IPS DF 4.7 (cell line): ENCODE measurements at regions not wholly inside any gene's neighbourhood (a gene's known extent, or its start where the extent isn't known, plus 50 kb on each side); places are given as distances from the start of the nearest gene placed in this dataset.

Experiments
- DNase-seq: peaks from one replicate; pipeline ENCODE4 v3.0.0-alpha.2; 2013; ENCODE audit warnings: low spot score; ENCODE audit errors: extremely low read depth

DNA sequence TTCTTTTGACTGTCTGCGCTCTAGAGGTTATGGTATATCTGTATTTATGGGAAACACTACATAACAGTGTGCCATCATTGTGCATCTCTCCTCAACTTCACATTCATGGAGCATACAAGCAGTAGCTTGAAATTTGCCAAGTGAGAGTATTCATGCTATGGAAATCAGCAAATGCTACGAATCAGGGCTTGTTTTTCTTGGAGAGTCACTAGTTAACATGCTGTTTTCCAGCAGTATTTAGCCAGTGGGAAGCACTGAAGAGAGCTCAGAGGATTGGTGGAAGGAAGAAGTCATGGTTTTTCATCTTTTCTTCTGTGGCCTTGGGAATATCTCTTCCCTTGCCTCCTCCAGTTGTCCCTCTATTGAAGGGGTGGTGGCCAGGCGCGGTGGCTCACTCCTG, 303.0 kb downstream of the PSAT1 start:
- no peak for DNase-seq

DNA sequence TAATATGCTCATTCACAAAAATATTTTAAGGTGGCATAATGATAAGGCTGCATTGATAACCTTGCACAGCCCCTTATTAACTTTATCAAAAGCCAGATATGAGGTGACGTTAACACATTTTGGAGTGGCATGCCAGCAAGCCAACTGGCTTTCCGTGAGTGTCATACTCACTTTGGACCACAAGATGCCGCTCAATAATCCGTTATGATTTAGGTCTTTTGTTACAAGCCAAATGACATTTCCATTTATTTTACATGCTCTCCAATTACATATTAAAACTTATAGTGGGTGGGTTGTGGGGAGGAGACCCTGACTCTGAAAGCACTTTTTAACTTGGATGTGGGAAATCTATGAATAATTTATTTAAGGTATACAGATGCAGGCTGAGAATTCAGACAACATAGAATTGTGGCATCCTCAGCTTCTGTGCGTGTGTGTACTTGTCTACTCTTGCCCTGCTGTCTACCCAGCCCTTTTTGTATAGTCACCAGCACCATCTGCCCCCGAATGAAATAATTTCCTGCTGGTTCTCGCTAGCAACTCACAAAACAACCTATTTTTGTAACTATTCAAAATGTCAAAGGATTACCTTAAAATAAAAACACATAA, 305.1 kb downstream of the PSAT1 start:
- DNase-seq = no peak

DNA sequence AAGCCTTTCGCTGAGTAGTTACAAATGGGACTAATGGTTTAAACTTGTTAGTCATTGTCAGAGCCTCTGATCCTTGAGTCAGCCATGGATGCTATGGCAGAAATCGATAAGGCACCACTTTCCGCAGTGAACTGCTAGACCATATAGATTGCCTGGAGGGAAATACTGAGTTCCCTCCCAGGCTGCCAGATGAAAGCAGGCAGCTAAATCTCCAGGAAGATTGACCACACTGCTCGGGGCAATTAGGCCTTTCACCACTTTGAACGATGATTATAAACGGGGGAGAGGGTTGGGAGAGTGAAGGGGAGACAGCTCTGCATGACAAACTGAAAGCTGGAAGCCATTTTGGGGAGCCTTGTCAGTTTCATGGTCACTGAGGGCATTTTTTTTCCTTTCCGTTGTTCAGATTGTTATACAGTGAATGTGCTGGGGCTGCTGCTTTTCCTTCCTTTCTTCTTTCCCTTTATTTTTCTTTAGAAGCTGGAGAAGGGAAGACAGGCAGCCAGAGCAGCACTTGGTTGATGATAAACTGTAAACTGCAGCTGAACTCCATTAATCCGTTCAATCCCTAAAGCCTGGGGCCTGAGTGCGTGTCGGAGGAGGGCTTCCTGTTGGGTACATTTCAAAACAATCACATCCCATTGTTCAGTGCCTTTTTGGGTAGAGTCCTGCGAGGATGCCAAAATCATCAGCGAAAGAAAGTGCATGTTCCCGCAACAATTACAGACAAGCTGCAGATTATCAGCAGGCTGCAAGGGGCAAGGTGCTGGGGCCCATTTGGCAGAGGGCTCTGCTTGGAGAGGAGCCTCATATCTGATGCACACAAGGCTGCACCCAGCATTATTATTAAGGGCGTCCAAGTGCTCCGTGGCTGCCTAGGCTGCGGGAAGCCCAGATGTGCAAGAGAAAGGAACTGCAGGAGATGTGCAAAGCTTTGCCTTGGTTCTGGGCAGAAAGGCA, 308.4 kb downstream of the PSAT1 start:
- DNase-seq = no peak

DNA sequence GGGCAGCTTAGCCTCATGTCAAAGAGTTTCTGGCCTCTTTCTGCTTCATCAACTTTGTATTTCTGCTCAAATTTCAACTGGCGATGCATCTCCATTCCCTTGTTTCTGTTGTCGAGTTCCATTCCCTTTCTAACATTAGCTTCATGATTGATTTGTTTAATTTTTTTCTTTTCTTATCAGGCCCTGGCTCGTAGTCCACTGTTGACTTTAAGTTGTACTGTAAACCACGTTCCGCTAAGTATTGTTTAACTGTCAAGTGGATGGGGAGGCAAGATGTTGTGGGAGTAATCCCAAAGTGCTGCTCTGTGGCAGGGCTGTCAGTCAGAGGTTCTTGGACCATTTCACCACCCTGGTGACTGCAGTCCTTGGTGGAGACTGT, 309.1 kb downstream of the PSAT1 start:
- no peak for DNase-seq

DNA sequence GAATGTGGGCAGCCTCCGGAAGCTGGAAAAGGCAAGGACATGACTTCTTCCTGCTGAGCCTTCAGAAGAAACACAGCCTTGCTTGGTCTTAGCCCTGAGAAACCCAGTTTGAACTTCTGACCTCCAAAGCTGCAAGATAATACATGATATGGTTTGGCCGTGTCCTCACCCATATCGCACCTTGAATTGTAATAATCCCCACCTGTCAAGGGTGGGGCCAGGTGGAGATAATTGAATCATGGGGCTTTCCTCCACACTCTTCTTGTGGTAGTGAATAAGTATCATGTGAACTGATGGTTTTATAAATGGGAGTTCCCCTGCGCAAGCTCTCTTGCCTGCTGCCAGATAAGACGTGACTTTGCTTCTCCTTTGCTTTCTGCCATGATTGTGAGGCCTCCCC, 310.9 kb downstream of the PSAT1 start:
- no peak for DNase-seq

DNA sequence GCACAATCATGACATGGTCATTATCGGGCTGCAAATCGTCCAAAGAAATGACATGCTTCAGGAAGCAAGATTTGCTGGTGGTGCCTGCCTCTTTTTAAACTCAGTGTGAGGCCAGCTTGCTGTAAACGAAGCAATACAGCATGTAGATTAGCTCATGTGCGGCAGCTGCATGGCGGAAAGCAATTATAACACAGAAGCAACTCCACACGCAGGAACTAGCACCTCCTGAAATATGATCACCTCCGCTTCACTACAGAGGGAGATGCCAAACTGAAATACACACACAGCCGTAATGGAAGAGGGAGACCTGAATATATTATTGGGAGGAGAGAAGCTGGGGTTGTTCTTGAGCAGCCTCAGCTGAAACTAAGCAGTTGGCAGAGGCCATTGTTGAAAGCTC, 312.5 kb downstream of the PSAT1 start:
- DNase-seq = no peak

DNA sequence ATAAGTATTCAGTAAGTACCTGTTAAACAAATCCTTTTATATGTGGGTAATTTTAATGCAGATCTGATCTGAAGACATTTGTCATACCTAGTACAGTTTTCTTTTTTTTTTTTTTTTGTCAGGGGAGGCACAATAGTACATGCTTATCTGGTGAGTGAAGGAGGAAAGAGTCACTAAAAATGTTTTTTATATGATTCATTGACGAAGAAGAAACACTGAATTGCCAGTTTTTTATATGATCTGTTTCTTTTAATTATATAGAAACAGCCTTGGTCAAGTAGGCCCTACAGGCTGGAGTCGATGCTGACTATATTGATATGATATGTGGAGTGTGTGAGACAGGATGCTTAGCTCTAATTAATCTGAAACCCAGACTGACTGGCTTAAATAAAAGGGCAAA, 315.2 kb downstream of the PSAT1 start:
- DNase-seq = no peak

DNA sequence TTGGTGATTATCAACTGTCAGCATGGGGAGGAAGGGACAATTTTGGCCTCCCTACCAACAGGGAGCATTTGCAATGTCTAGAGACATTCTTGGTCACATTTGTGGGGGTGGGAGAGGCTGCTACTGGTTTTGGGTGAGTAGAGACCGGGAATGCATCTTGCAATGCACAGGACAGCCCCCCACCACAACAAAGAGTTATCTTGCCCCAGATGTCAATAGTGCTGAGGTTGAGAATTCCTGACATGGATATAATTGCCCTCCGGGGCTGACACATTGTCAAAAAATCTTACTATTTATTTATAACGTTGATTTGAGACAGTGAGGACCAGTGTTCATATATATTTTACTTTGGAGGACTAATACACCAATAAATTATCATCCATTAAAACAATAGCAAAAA, 316.1 kb downstream of the PSAT1 start:
- DNase-seq = no peak

DNA sequence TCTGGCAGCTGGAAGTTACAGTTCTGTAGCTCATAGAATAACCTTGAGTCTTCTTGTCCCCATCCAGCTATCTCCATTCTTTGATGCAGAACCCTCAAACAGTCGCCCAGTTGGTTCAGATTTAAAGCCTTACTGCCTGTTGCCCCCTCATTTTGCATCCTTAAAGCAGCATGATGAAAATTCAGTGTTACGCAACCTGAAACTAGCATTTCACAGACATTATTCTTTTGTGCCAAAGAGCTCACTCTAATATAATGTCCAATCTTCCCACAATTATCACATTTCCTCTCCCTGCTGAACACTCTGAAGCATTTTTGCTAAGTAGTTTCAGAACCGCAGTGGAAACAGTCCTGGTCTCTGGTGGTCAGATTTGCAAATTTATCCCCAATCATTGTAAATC, 318.0 kb downstream of the PSAT1 start:
- no peak for DNase-seq

DNA sequence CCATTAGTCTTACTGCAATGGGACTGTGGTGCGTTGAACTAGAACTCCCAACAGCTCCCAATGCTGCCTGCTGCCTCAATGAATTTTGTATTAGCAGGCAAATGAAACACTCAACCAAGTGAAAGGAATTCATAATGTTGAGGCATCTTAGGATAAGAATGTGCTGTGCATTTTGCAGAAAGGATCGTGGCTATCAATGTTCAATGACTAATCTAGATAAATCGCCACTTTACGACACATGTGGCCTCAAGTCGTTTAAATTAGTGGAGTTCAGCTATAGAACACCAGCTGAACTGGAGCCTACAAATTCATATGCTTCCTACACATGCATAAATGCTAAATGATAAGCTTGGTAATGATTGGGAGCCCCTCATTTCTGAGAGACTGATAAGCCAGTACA, 318.4 kb downstream of the PSAT1 start:
- DNase-seq = no peak

DNA sequence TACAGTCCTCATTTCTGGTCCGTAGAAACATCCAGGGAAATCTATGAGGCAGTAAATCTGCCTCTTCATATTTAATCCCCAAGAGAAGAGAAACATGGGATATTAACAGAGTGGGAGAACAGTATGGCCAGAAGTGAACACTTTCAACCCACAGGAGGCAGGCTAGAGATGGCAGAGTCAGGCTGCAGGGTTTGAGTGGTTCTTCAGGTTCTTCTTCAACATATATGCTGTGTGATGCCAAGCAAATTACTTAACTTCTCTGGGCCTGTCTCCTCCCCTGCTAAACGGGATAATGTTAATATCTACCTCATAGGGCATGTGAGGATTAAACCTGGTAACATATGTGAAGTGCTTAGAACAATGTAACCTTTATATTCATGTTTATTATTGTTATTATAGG, 321.8 kb downstream of the PSAT1 start:
- DNase-seq = no peak

DNA sequence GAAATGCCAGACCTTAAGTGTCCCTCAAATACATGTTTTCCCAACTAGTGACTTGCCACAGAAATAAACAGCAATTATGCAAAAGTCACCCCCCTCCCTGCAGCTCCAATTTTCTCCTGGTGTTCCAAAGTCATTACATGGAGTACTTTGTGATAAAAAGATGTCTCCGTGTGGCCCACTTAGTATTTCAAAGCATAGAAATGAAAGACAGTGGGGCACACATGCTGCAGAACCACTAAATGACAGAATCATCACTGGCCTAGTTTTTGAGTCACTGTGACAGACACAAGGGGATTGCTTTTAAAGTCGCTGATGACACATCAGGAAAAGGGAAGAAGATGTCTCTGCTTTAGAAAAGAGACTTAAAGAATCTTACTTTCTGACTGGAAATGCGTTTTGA, 323.4 kb downstream of the PSAT1 start:
- DNase-seq = no peak

DNA sequence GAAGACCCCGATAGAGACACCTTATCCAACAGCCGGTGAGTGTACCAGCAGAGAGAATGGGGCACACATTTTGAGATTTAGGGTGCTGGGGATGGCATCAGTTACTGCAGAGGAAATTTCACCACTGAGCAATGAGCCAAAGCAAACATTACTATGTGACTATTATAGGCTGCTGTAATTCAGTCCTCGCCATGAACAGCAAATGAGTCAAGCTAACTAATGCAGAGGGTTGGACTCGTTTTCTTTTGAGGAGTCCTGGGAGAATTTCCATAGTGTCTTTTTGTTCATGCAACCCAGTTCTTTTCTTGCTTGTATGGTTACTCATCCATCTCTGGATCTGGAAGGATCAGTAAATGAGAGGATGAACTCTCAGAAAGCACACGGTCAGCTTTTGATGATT, 323.8 kb downstream of the PSAT1 start:
- DNase-seq = no peak

DNA sequence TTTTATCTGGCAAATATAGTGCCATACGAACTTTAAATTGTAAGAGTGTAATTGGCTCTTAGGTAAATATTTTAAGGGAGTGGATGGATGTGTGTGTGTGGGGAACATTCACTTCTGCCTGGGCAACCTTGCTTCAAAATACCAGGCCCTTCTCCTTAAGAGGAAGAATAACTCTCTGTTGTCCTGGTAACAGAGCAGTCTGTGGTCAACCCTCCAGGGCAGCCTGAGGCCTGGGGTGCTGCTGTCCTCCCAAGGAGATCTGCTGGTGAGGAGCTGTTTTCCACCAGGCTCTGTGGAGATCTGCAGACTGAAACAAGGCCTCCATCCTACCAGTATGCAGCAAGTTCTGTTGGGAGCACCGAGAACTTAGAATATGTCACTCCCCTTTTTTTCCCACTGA, 325.2 kb downstream of the PSAT1 start:
- DNase-seq = no peak

DNA sequence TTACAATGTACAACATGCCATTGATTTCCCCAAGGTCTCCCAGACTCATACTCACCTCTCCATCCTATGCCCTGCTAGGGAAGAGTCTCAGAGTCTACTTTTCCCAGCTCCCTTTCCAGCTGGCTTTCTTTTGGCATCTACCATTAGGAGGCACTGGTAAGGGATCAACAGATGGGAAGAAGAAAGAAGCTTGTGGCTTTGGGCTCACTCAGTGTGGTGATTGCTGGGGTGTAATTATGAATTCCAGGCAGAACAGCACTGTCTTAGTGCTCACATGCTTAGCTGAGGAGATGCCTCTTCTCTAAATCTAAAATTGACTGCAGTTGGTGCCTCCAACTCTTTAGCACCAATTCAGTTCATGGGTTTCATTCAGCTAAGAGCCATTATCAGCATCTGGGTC, 330.0 kb downstream of the PSAT1 start:
- DNase-seq = no peak

DNA sequence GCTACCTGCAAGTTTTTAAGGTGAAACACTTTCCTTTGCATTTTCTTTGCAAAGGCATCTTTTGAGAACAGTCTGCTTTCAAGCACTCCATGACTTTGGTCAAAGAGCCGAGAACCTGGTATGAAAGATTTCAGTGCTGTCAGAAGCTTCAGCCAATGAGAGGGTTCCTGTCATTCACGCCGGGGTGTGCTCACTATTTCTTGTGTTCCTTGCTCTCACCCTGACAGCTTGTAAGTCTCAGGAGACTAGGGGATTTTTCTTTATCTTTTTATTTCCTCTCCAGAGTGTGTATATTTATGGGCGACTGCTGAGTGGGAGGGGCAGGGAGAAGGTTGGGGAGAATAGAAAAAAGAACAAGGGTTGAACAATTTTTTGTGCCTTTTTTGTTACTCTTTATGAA, 334.0 kb downstream of the PSAT1 start:
- DNase-seq = no peak

DNA sequence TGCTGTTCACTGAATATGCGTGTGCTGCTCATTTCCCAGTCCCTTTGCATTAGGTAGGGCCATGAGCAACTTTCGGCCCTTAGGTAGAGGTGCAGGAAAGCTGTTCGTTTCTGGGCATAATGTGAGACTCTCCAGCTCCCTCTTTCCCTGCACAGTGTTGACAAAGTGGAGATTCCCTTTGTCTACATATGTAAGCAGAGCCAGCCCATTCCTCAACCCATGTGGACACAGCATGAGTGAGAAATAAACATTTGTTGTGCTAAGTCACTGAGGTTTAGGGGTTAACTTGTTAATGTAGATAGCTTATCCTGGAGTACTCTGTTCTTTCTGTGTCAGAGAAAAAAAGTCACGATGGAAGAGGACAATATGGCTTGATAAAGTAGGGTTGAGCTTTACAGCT, 343.8 kb downstream of the PSAT1 start:
- DNase-seq = no peak

DNA sequence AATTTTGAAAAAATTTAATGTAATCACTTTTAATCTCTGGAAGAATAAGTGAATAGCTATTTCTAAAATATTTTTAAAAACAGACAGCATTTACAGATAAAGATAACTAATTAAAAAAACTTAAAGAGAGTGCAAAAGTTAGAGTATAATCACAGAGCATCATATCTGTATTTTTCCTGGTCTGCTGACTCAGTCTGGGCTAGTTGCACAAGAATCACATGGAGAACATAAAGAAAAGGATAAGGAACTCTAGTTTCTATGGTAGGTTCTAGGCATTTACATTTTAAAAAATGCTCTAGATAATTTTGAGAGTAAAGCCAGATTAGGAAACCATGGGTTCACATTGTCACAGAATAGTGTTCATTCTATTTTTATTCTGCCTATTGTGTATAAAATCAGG, 347.4 kb downstream of the PSAT1 start:
- DNase-seq = no peak

DNA sequence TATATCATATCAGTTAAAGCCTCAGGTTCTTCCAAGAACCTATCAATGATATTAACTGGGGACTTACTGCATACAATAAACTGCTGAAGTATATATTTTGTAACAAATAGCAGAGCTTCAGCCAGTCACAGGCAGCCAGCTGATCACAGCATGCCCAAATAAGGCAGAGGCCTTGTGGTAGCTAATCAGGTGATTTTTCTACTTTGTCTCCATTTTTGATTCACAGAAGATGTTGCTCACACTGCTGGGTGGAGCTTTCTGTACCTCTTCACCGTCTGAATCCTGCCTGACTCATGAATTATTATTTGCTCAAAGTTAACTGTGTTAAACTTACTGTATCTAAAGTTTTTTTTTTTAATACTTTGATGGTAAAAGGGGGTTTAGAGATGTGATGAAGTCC, 357.4 kb downstream of the PSAT1 start:
- no peak for DNase-seq

DNA sequence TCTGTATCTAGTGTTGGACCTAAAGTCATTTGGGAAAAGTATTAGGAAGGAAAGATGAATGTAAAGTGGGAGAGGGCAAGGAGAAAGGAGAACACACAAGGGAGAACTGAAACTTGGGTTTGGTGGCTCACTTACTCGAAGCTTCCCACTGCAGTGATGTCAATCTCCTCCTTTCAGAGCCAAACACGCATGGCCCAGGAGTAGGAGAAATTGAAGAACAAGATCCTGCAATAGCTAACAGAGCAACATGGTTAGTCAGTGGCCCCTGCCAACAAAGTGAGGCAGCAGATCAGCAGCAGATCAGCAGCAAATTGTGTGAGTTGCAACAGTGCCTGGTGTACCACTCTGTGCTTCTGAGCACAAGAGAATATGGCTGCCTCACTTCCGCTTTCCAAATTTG, 366.4 kb downstream of the PSAT1 start:
- no peak for DNase-seq

DNA sequence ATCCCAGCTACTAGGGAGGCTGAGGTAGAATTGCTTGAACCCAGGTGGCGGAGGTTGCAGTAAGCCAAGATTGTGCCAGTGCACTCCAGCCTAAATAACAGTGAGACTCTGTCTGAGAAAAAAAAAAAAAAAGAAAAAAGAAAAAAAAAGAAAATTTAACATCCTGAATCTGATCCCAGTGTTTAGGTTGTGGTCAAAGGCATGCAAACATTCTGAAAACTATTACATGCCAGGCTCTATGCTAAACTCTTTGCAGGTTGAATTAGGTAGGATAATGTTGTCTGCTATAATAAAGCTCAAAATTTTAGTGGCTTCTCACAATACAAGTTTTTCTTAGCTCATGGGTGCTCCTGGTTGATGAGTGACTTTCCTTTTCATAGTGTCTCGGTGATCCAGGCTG, 367.4 kb downstream of the PSAT1 start:
- DNase-seq = no peak

DNA sequence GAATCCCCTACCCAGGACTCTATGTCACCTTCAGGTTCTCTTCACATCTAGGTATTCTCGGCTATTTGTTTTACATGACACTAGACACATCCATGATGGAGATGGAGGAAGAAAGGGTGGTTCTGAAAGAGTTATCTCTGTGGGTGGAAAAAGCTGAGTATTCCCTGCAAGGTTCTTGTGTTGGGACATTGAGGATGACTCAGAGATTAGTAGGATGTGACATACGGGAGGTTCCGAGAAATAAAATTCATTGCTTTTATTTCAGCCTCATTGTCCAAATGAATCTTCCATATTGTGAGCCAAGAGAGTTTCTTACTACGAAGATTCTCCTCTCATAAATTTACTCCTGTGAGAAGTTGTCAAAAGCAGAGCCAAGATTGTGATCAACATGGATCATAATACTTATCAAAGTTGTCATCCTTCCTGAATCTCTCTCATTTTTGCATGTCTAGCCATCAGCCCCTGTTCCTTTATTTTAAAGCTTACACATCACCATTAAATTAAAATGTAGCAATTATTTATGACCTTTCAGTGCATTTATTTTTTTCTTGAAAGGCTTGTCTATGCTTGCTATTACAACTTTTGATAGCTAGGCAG, 370.0 kb downstream of the PSAT1 start:
- DNase-seq = no peak
